K562 (cell line): ENCODE measurements at regions not wholly inside any gene's neighbourhood (a gene's known extent, or its start where the extent isn't known, plus 50 kb on each side); places are given as distances from the start of the nearest gene placed in this dataset.

ENCODE experiments used
- KDM4B ChIP-seq, 2 experiments: fragments of 450-650 bp in 1 of 2; sonication (generic) in 1 of 2; IDR thresholded peaks; 2 replicates each; pipeline ENCODE4 v1.6.1; 2016 to 2017; ENCODE audit warnings: borderline replicate concordance in 2 of 2, antibody characterized with exemption in 1 of 2, low read depth in 1 of 2, mild to moderate bottlenecking in 1 of 2
- MTA1 ChIP-seq: fragments of 450-650 bp; IDR thresholded peaks from 2 replicates; pipeline ENCODE4 v1.6.1; 2017; ENCODE audit warnings: borderline replicate concordance
- PTRF ChIP-seq: fragments of 450-650 bp; IDR thresholded peaks from 2 replicates; pipeline ENCODE4 v1.6.1; 2016; ENCODE audit warnings: mild to moderate bottlenecking, missing genetic modification characterization, missing compliant biosample characterization
- SMARCE1 ChIP-seq: fragments of 450-650 bp; IDR thresholded peaks from 2 replicates; pipeline ENCODE4 v1.7.1; 2016; ENCODE audit warnings: mild to moderate bottlenecking
- SUPT5H ChIP-seq: fragments of 450-650 bp; IDR thresholded peaks from 2 replicates; pipeline ENCODE4 v1.6.1; 2016
- ZBTB40 ChIP-seq, 2 experiments: fragments of 450-650 bp in 1 of 2; sonication (generic) in 1 of 2; formaldehyde crosslinking in 1 of 2; IDR thresholded peaks; 2 replicates each; pipeline versions ENCODE4 v1.7.1 to v1.9.0; 2016 to 2022; ENCODE audit warnings: inconsistent platforms in 1 of 2, mild to moderate bottlenecking in 1 of 2, missing genetic modification reagents in 1 of 2
- TF ChIP-seq, protein P1 (sequence below), 2 experiments: fragments of 450-650 bp in 1 of 2; sonication (generic) in 1 of 2; formaldehyde crosslinking; conservative IDR thresholded peaks; 2 replicates each; pipeline versions ENCODE4 v1.4.0 to v1.8.1; 2020 to 2022; ENCODE audit warnings: mild to moderate bottlenecking in 1 of 2, missing genetic modification reagents in 1 of 2
- TF ChIP-seq, protein P2 (sequence below), 2 experiments: IDR thresholded peaks; 2 replicates each; pipeline ENCODE4 v1.6.1; 2011; ENCODE audit warnings: borderline replicate concordance in 1 of 2, control low read depth in 1 of 2, low read depth in 1 of 2, low read length in 1 of 2, mild to moderate bottlenecking in 1 of 2, mixed read lengths in 1 of 2, moderate library complexity in 1 of 2; ENCODE audit not compliant: insufficient read depth in 1 of 2, insufficient read length in 1 of 2, poor library complexity in 1 of 2, severe bottlenecking in 1 of 2; ENCODE audit errors: extremely low read depth in 1 of 2

DNA sequence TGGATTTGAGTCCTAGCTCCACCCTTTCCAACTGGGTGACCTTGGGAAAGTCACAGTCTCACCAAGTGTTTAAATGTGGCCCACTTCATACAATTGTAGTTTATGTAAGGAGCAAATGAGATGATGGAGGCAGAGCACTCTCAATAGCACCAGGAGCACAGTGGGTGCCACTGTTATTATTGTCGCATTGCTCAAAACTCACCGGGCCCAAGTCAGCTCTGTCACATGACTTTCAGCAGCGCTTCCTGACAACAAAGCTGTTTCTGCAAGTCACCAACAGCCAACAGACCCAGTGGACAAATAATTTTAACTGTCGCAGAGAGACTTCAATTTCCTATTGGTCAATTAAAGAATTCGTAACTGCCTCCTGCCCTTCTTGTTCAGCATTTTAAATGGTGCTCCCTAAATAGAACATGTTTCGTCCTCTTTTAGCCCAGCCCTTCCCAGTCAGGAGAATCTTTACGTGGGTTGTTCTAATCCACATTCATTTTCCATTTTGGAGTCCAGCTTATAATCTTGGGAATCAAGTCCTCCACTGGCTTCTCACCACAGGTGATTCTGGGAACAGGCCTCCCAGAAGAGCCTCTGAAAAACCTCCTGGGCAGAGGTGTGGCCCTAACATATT, 415.6 kb upstream of the NPVF start (continued):
- TF ChIP-seq ZBTB40 (IDR thresholded peaks at IDR 0.05) = no peak
- no peak for TF ChIP-seq ZBTB40 (CRISPR knock-in tag; IDR thresholded peaks at IDR 0.05)
- no peak for TF ChIP-seq SMARCE1
- no peak for TF ChIP-seq MTA1
- no peak for TF ChIP-seq PTRF (tag)
- TF ChIP-seq, protein P1, sequence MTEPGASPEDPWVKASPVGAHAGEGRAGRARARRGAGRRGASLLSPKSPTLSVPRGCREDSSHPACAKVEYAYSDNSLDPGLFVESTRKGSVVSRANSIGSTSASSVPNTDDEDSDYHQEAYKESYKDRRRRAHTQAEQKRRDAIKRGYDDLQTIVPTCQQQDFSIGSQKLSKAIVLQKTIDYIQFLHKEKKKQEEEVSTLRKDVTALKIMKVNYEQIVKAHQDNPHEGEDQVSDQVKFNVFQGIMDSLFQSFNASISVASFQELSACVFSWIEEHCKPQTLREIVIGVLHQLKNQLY (CRISPR knock-in tag; conservative IDR thresholded peaks at IDR 0.05) = no peak
- TF ChIP-seq KDM4B (IDR thresholded peaks at IDR 0.05; ENCODE audit: borderline replicate concordance in 2 of 2, low read depth in 1 of 2) = no peak
- TF ChIP-seq, protein P2, sequence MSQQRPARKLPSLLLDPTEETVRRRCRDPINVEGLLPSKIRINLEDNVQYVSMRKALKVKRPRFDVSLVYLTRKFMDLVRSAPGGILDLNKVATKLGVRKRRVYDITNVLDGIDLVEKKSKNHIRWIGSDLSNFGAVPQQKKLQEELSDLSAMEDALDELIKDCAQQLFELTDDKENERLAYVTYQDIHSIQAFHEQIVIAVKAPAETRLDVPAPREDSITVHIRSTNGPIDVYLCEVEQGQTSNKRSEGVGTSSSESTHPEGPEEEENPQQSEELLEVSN (IDR thresholded peaks at IDR 0.05; ENCODE audit: borderline replicate concordance in 1 of 2, extremely low read depth in 1 of 2, insufficient read depth in 1 of 2, insufficient read length in 1 of 2, low read depth in 1 of 2, low read length in 1 of 2, poor library complexity in 1 of 2, severe bottlenecking in 1 of 2) = no peak
- no peak for TF ChIP-seq SUPT5H
